ENCODE measurements at regions not wholly inside any gene's neighbourhood (a gene's known extent, or its start where the extent isn't known, plus 50 kb on each side); places are given as distances from the start of the nearest gene placed in this dataset.

DNA sequence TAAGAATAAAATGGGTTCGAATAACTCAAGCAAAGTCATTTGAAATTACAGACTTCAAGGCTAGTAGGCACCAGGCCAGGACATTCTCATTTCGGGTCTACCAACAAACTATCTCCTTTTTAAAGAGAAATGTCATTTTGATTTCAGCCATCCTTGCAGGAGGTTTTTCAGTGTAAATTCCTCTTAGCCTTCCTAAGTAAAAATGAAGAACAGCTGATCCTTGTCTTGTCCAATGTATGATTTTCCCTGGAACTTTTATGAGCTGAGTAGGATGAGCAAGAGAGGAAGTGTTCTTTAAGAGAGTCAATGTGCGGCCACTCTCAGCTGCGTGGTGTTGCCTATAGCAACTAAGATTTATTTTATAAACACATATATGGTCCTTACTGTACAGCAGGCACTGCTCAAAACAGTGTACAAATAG lies 110.1 kb downstream of the PLCE1 start:
- Mint-ChIP-seq H3K27me3 (peaks cover 9 to 23% of the 10 kb centered on the region in 2 donors), H3K4me1 (no peaks in the 10 kb centered on the region), H3K36me3 (no peaks in the 10 kb centered on the region), H3K27ac (no peak overlapping the region), H3K9me3 (no peaks in the 10 kb centered on the region), H3K4me3 (no peak overlapping the region)
- DNase-seq (no peak), ATAC-seq (replicated peaks in 1 of 4) (no peak)
- WGBS (ENCODE audit: insufficient coverage) = no CpG with 5 or more reads among the region's 4 CpGs
- POLR2A ChIA-PET = no interaction called here
- H3K4me3 ChIP-seq (ENCODE audit: control insufficient read depth in 1 of 2, extremely low read depth in 1 of 2, low read length in 1 of 2) = no peak overlapping the region
- no peaks in the 10 kb centered on the region for H3K36me3 ChIP-seq (ENCODE audit: control insufficient read depth in 2 of 2, extremely low read depth in 1 of 2, insufficient read depth in 1 of 2, low read length in 1 of 2)
- peaks cover 3 to 4% of the 10 kb centered on the region in 2 experiments for H3K27me3 ChIP-seq (replicated peaks in 1 of 2; ENCODE audit: control insufficient read depth in 2 of 2, extremely low read depth in 1 of 2, insufficient read depth in 2 of 2, low read length in 1 of 2)
- H3K27ac ChIP-seq (ENCODE audit: low read length) = no peak overlapping the region
- no peaks in the 10 kb centered on the region for H3K4me1 ChIP-seq (ENCODE audit: control insufficient read depth in 1 of 2, extremely low read depth in 1 of 2, insufficient read depth in 2 of 2, low read length in 2 of 2)
- no peaks in the 10 kb centered on the region for H3K9me3 ChIP-seq
- CTCF ChIA-PET = no interaction called here

- ChIA-PET POLR2A (no interaction called here), CTCF (no interaction called here)
- peaks cover 9 to 22% of the 10 kb centered on the region in 2 donors for H3K27me3 Mint-ChIP-seq
- no peak for ATAC-seq (replicated peaks in 1 of 4)
- WGBS (ENCODE audit: insufficient coverage) = no CpG with 5 or more reads among the region's 7 CpGs
- H3K27ac Mint-ChIP-seq = no peak overlapping the region
- no peaks in the 10 kb centered on the region for H3K9me3 Mint-ChIP-seq
- no peak overlapping the region for H3K4me3 Mint-ChIP-seq
- Histone ChIP-seq H3K4me1 (ENCODE audit: control insufficient read depth in 1 of 2, extremely low read depth in 1 of 2, insufficient read depth in 2 of 2, low read length in 2 of 2) (no peaks in the 10 kb centered on the region), H3K9me3 (no peaks in the 10 kb centered on the region), H3K36me3 (ENCODE audit: control insufficient read depth in 2 of 2, extremely low read depth in 1 of 2, insufficient read depth in 1 of 2, low read length in 1 of 2) (no peaks in the 10 kb centered on the region), H3K4me3 (ENCODE audit: control insufficient read depth in 1 of 2, extremely low read depth in 1 of 2, low read length in 1 of 2) (no peak overlapping the region), H3K27ac (ENCODE audit: low read length) (no peak overlapping the region), H3K27me3 (replicated peaks in 1 of 2; ENCODE audit: control insufficient read depth in 2 of 2, extremely low read depth in 1 of 2, insufficient read depth in 2 of 2, low read length in 1 of 2) (peaks cover 3 to 4% of the 10 kb centered on the region in 2 experiments)
- no peaks in the 10 kb centered on the region for H3K4me1 Mint-ChIP-seq
- no peaks in the 10 kb centered on the region for H3K36me3 Mint-ChIP-seq
- DNase-seq = no peak
Observed at GRCh38 chr10:94104316-94105000, 110.7 kb downstream of the PLCE1 start.

DNA sequence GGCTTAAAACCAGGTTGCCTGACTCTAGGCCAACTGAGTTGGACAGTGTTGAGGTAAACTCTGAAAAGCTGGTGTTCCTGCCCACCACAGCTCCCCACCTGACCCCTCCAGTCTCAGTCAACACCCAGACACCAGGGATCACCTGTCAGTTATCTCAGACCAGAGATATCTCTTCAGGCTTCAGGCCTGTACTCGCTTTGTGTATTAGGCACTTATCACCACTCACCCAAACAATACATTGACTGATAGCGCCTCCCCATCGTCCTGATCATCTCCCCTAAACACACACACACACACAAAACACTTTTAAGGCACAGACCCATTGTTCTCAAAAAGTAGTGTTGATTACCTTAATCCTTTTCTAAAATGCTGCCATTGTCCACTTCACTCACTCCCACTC lies 111.5 kb downstream of the PLCE1 start:
- peaks cover 9 to 20% of the 10 kb centered on the region in 2 donors for H3K27me3 Mint-ChIP-seq
- H3K27ac Mint-ChIP-seq = no peak overlapping the region
- no peaks in the 10 kb centered on the region for H3K36me3 Mint-ChIP-seq
- ATAC-seq (replicated peaks in 1 of 4) (no peak), DNase-seq (no peak)
- Histone ChIP-seq H3K4me3 (ENCODE audit: control insufficient read depth in 1 of 2, extremely low read depth in 1 of 2, low read length in 1 of 2) (no peak overlapping the region), H3K27me3 (replicated peaks in 1 of 2; ENCODE audit: control insufficient read depth in 2 of 2, extremely low read depth in 1 of 2, insufficient read depth in 2 of 2, low read length in 1 of 2) (peaks cover 3 to 4% of the 10 kb centered on the region in 2 experiments), H3K9me3 (no peaks in the 10 kb centered on the region), H3K4me1 (ENCODE audit: control insufficient read depth in 1 of 2, extremely low read depth in 1 of 2, insufficient read depth in 2 of 2, low read length in 2 of 2) (no peaks in the 10 kb centered on the region), H3K27ac (ENCODE audit: low read length) (no peak overlapping the region), H3K36me3 (ENCODE audit: control insufficient read depth in 2 of 2, extremely low read depth in 1 of 2, insufficient read depth in 1 of 2, low read length in 1 of 2) (no peaks in the 10 kb centered on the region)
- WGBS (ENCODE audit: insufficient coverage) = 85% methylated on average over 3 of the region's 3 CpGs
- H3K9me3 Mint-ChIP-seq = no peaks in the 10 kb centered on the region
- ChIA-PET POLR2A (interaction anchor here in 1 of 2 donors (0.6 kb wide), 1 partner anchor 78 kb away, joined by 3 read pairs; no protein-coding TSS in a partner anchor), CTCF (no interaction called here)
- H3K4me1 Mint-ChIP-seq = no peaks in the 10 kb centered on the region
- H3K4me3 Mint-ChIP-seq = no peak overlapping the region

DNA sequence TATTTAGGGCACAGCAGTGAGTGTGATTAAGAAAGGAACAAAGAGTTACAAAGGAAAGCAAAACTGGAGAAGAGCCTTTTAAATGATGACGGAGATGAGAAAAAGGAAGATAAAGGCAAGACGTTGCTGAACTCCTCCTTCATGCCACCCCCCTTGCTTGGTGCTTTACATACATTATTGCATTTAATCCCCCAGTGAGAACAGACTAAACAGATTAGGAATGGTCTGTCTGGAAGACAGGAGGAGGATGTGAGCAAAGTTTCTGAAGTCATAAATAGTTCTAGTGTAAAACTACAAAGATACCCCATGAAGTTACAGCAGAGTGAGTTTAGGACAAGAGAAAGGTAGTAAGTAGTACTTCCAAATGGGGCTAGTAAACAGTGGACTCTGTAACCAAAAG lies 113.5 kb downstream of the PLCE1 start:
- Mint-ChIP-seq H3K36me3 (no peaks in the 10 kb centered on the region), H3K4me1 (no peaks in the 10 kb centered on the region), H3K4me3 (no peak overlapping the region), H3K9me3 (no peaks in the 10 kb centered on the region), H3K27me3 (peaks cover 4 to 9% of the 10 kb centered on the region in 2 donors), H3K27ac (no peak overlapping the region)
- Histone ChIP-seq H3K4me3 (ENCODE audit: control insufficient read depth in 1 of 2, extremely low read depth in 1 of 2, low read length in 1 of 2) (no peak overlapping the region), H3K36me3 (ENCODE audit: control insufficient read depth in 2 of 2, extremely low read depth in 1 of 2, insufficient read depth in 1 of 2, low read length in 1 of 2) (no peaks in the 10 kb centered on the region), H3K27ac (ENCODE audit: low read length) (no peak overlapping the region), H3K9me3 (no peaks in the 10 kb centered on the region), H3K4me1 (ENCODE audit: control insufficient read depth in 1 of 2, extremely low read depth in 1 of 2, insufficient read depth in 2 of 2, low read length in 2 of 2) (no peaks in the 10 kb centered on the region), H3K27me3 (replicated peaks in 1 of 2; ENCODE audit: control insufficient read depth in 2 of 2, extremely low read depth in 1 of 2, insufficient read depth in 2 of 2, low read length in 1 of 2) (peaks cover 0 to 4% of the 10 kb centered on the region in 2 experiments)
- ATAC-seq (replicated peaks in 1 of 4) (no peak), DNase-seq (no peak)
- CTCF ChIA-PET = no interaction called here
- no CpG with 5 or more reads among the region's 2 CpGs for WGBS (ENCODE audit: insufficient coverage)
- POLR2A ChIA-PET = interaction anchor here in 1 of 2 donors (0.6 kb wide), 1 partner anchor 661 kb away, joined by 3 read pairs; no protein-coding TSS in a partner anchor

- CTCF ChIA-PET = no interaction called here
- POLR2A ChIA-PET = no interaction called here
- Histone ChIP-seq H3K9me3 (no peaks in the 10 kb centered on the region), H3K27ac (ENCODE audit: low read length) (no peak overlapping the region), H3K36me3 (ENCODE audit: control insufficient read depth in 2 of 2, extremely low read depth in 1 of 2, insufficient read depth in 1 of 2, low read length in 1 of 2) (no peaks in the 10 kb centered on the region), H3K4me3 (ENCODE audit: control insufficient read depth in 1 of 2, extremely low read depth in 1 of 2, low read length in 1 of 2) (no peak overlapping the region), H3K4me1 (ENCODE audit: control insufficient read depth in 1 of 2, extremely low read depth in 1 of 2, insufficient read depth in 2 of 2, low read length in 2 of 2) (no peaks in the 10 kb centered on the region), H3K27me3 (replicated peaks in 1 of 2; ENCODE audit: control insufficient read depth in 2 of 2, extremely low read depth in 1 of 2, insufficient read depth in 2 of 2, low read length in 1 of 2) (peaks cover 0 to 4% of the 10 kb centered on the region in 2 experiments)
- H3K4me1 Mint-ChIP-seq = no peaks in the 10 kb centered on the region
- 40% methylated on average over 1 of the region's 2 CpGs for WGBS (ENCODE audit: insufficient coverage)
- peaks cover 2 to 9% of the 10 kb centered on the region in 2 donors for H3K27me3 Mint-ChIP-seq
- H3K27ac Mint-ChIP-seq = no peak overlapping the region
- H3K9me3 Mint-ChIP-seq = no peaks in the 10 kb centered on the region
- no peak for DNase-seq
- H3K36me3 Mint-ChIP-seq = no peaks in the 10 kb centered on the region
- ATAC-seq (replicated peaks in 1 of 4) = no peak
- H3K4me3 Mint-ChIP-seq = no peak overlapping the region
Observed at GRCh38 chr10:94108200-94108599, 114.5 kb downstream of the PLCE1 start.

DNA sequence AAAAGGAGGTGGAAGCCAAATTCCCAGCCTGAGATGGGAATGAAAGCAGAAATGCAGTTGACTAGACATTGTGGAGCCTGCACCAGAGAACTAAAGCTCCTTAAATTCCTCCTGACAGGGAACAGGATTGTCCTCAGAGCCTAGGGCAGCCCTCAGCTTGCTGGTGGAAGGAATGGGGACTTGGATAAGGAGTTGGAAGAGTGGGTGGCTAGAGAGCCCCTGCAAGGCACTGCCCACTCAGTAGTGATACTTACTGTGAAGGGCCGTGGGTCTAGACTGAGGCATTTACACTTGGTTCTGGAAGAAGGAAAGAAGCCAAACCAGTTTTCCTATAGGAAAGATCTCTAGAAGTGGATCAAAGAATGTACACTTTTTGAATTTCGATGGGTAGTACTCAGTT lies 117.6 kb downstream of the PLCE1 start:
- Histone ChIP-seq H3K4me1 (ENCODE audit: control insufficient read depth in 1 of 2, extremely low read depth in 1 of 2, insufficient read depth in 2 of 2, low read length in 2 of 2) (no peaks in the 10 kb centered on the region), H3K4me3 (ENCODE audit: control insufficient read depth in 1 of 2, extremely low read depth in 1 of 2, low read length in 1 of 2) (no peak overlapping the region), H3K36me3 (ENCODE audit: control insufficient read depth in 2 of 2, extremely low read depth in 1 of 2, insufficient read depth in 1 of 2, low read length in 1 of 2) (no peaks in the 10 kb centered on the region), H3K27ac (ENCODE audit: low read length) (no peak overlapping the region), H3K9me3 (no peaks in the 10 kb centered on the region), H3K27me3 (replicated peaks in 1 of 2; ENCODE audit: control insufficient read depth in 2 of 2, extremely low read depth in 1 of 2, insufficient read depth in 2 of 2, low read length in 1 of 2) (peaks cover 0 to 4% of the 10 kb centered on the region in 2 experiments)
- ATAC-seq (replicated peaks in 1 of 4) (no peak), DNase-seq (no peak)
- Mint-ChIP-seq H3K27ac (no peak overlapping the region), H3K4me1 (no peaks in the 10 kb centered on the region), H3K36me3 (no peaks in the 10 kb centered on the region), H3K9me3 (peaks cover 2 to 6% (median 5%) of the 10 kb centered on the region in 3 donors), H3K27me3 (peaks cover 3% of the 10 kb centered on the region in 2 donors), H3K4me3 (no peak overlapping the region)
- WGBS (ENCODE audit: insufficient coverage) = 51% methylated on average over 2 of the region's 2 CpGs
- ChIA-PET POLR2A (no interaction called here), CTCF (no interaction called here)
